ENCODE measurements at regions not wholly inside any gene's neighbourhood (a gene's known extent, or its start where the extent isn't known, plus 50 kb on each side); places are given as distances from the start of the nearest gene placed in this dataset.
"Not testable (repeated sequence)": the region's sequence is repeated elsewhere in the genome, so short reads cannot be mapped to it uniquely, and the experiment has no call there.

- Histone ChIP-seq H3K27me3 (ENCODE audit: control insufficient read depth, insufficient read depth, low read length) (peaks cover 75% of the 10 kb centered on the region), H3K4me2 (ENCODE audit: low read length) (no peak overlapping the region), H3K9ac (ENCODE audit: low read depth, low read length) (no peak overlapping the region), H3K4me3 (ENCODE audit: low read length) (no peak overlapping the region), H3K36me3 (ENCODE audit: insufficient read depth, low read length) (no peaks in the 10 kb centered on the region), H3K4me1 (ENCODE audit: control insufficient read depth, insufficient read depth, low read length) (no peaks in the 10 kb centered on the region), H3K9me3 (replicated peaks; ENCODE audit: low read length) (no peaks in the 10 kb centered on the region)
These were observed 131.9 kb upstream of the LPCAT1 start for GRCh38 chr5:1655496-1656270.

- H3K27me3 ChIP-seq (ENCODE audit: control insufficient read depth, insufficient read depth, low read length), result peaks cover 75% of the 10 kb centered on the region
- H3K9me3 ChIP-seq (replicated peaks; ENCODE audit: low read length), result no peaks in the 10 kb centered on the region
- H3K9ac ChIP-seq (ENCODE audit: low read depth, low read length), result no peak overlapping the region
- no peak overlapping the region for H3K4me2 ChIP-seq (ENCODE audit: low read length)
- H3K36me3 ChIP-seq (ENCODE audit: insufficient read depth, low read length), result no peaks in the 10 kb centered on the region
- H3K4me3 ChIP-seq (ENCODE audit: low read length), result no peak overlapping the region
- no peaks in the 10 kb centered on the region for H3K4me1 ChIP-seq (ENCODE audit: control insufficient read depth, insufficient read depth, low read length)
These were observed 131.2 kb upstream of the LPCAT1 start for GRCh38 chr5:1654786-1655495.

GRCh38 chr5:1653698-1654651 is 130.2 kb upstream of the LPCAT1 start:
- not testable (repeated sequence) for H3K9ac ChIP-seq (ENCODE audit: low read depth, low read length); H3K4me2 ChIP-seq (ENCODE audit: low read length); H3K4me1 ChIP-seq (ENCODE audit: control insufficient read depth, insufficient read depth, low read length); H3K4me3 ChIP-seq (ENCODE audit: low read length); H3K9me3 ChIP-seq (replicated peaks; ENCODE audit: low read length); H3K36me3 ChIP-seq (ENCODE audit: insufficient read depth, low read length)
- peaks cover 65% of the 10 kb centered on the region for H3K27me3 ChIP-seq (ENCODE audit: control insufficient read depth, insufficient read depth, low read length)

GRCh38 chr5:1652873-1653697 is 129.3 kb upstream of the LPCAT1 start:
- Histone ChIP-seq H3K27me3 (ENCODE audit: control insufficient read depth, insufficient read depth, low read length) (peaks cover 58% of the 10 kb centered on the region), H3K9me3 (replicated peaks; ENCODE audit: low read length) (no peaks in the 10 kb centered on the region), H3K4me2 (ENCODE audit: low read length) (no peak overlapping the region), H3K4me1 (ENCODE audit: control insufficient read depth, insufficient read depth, low read length) (no peaks in the 10 kb centered on the region), H3K4me3 (ENCODE audit: low read length) (no peak overlapping the region), H3K9ac (ENCODE audit: low read depth, low read length) (no peak overlapping the region), H3K36me3 (ENCODE audit: insufficient read depth, low read length) (no peaks in the 10 kb centered on the region)

GRCh38 chr5:1651971-1652872 is 128.5 kb upstream of the LPCAT1 start:
- Histone ChIP-seq H3K27me3 (ENCODE audit: control insufficient read depth, insufficient read depth, low read length) (peaks cover 57% of the 10 kb centered on the region), H3K36me3 (ENCODE audit: insufficient read depth, low read length) (no peaks in the 10 kb centered on the region), H3K4me3 (ENCODE audit: low read length) (no peak overlapping the region), H3K9me3 (replicated peaks; ENCODE audit: low read length) (no peaks in the 10 kb centered on the region), H3K4me2 (ENCODE audit: low read length) (no peak overlapping the region), H3K9ac (ENCODE audit: low read depth, low read length) (no peak overlapping the region), H3K4me1 (ENCODE audit: control insufficient read depth, insufficient read depth, low read length) (no peaks in the 10 kb centered on the region)

- no peak overlapping the region for H3K4me3 ChIP-seq (ENCODE audit: low read length)
- H3K9me3 ChIP-seq (replicated peaks; ENCODE audit: low read length), result no peaks in the 10 kb centered on the region
- no peak overlapping the region for H3K9ac ChIP-seq (ENCODE audit: low read depth, low read length)
- peaks cover 48% of the 10 kb centered on the region for H3K27me3 ChIP-seq (ENCODE audit: control insufficient read depth, insufficient read depth, low read length)
- no peak overlapping the region for H3K4me2 ChIP-seq (ENCODE audit: low read length)
- H3K4me1 ChIP-seq (ENCODE audit: control insufficient read depth, insufficient read depth, low read length), result no peaks in the 10 kb centered on the region
- H3K36me3 ChIP-seq (ENCODE audit: insufficient read depth, low read length), result no peaks in the 10 kb centered on the region
These were observed 127.5 kb upstream of the LPCAT1 start for GRCh38 chr5:1651250-1651649.

- Histone ChIP-seq H3K4me2 (ENCODE audit: low read length) (no peak overlapping the region), H3K36me3 (ENCODE audit: insufficient read depth, low read length) (no peaks in the 10 kb centered on the region), H3K27me3 (ENCODE audit: control insufficient read depth, insufficient read depth, low read length) (peaks cover 40% of the 10 kb centered on the region), H3K4me1 (ENCODE audit: control insufficient read depth, insufficient read depth, low read length) (peaks cover 6% of the 10 kb centered on the region), H3K4me3 (ENCODE audit: low read length) (no peak overlapping the region), H3K9me3 (replicated peaks; ENCODE audit: low read length) (no peaks in the 10 kb centered on the region), H3K9ac (ENCODE audit: low read depth, low read length) (no peak overlapping the region)
These were observed 125.8 kb upstream of the LPCAT1 start for GRCh38 chr5:1649554-1649953.

GRCh38 chr5:1648806-1649205 is 125.0 kb upstream of the LPCAT1 start:
- H3K4me2 ChIP-seq (ENCODE audit: low read length), result no peak overlapping the region
- no peaks in the 10 kb centered on the region for H3K9me3 ChIP-seq (replicated peaks; ENCODE audit: low read length)
- H3K4me1 ChIP-seq (ENCODE audit: control insufficient read depth, insufficient read depth, low read length), result peaks cover 6% of the 10 kb centered on the region
- no peak overlapping the region for H3K9ac ChIP-seq (ENCODE audit: low read depth, low read length)
- H3K27me3 ChIP-seq (ENCODE audit: control insufficient read depth, insufficient read depth, low read length), result peaks cover 46% of the 10 kb centered on the region
- no peaks in the 10 kb centered on the region for H3K36me3 ChIP-seq (ENCODE audit: insufficient read depth, low read length)
- no peak overlapping the region for H3K4me3 ChIP-seq (ENCODE audit: low read length)

- Histone ChIP-seq H3K36me3 (ENCODE audit: insufficient read depth, low read length) (no peaks in the 10 kb centered on the region), H3K4me3 (ENCODE audit: low read length) (no peak overlapping the region), H3K4me1 (ENCODE audit: control insufficient read depth, insufficient read depth, low read length) (peaks cover 6% of the 10 kb centered on the region), H3K27me3 (ENCODE audit: control insufficient read depth, insufficient read depth, low read length) (peaks cover 48% of the 10 kb centered on the region), H3K9me3 (replicated peaks; ENCODE audit: low read length) (no peaks in the 10 kb centered on the region), H3K9ac (ENCODE audit: low read depth, low read length) (no peak overlapping the region), H3K4me2 (ENCODE audit: low read length) (no peak overlapping the region)
These were observed 123.8 kb upstream of the LPCAT1 start for GRCh38 chr5:1647580-1647979.
